MM.1S (cell line): ENCODE measurements at regions not wholly inside any gene's neighbourhood (a gene's known extent, or its start where the extent isn't known, plus 50 kb on each side); places are given as distances from the start of the nearest gene placed in this dataset.

Source experiments
- EZH2 ChIP-seq: fragments of 300-600 bp; sonication (generic); optimal IDR thresholded peaks from 2 replicates; pipeline ENCODE3; 2017; ENCODE audit warnings: low read depth, mild to moderate bottlenecking, antibody characterized with exemption, low read length, mixed read lengths
- TF ChIP-seq, protein P1 (sequence below): fragments of 300-600 bp; sonication (generic); IDR thresholded peaks from 2 replicates; pipeline ENCODE4 v1.5.1; 2016; ENCODE audit warnings: antibody characterized with exemption, low read length, mixed read lengths

- TF ChIP-seq, protein P1, sequence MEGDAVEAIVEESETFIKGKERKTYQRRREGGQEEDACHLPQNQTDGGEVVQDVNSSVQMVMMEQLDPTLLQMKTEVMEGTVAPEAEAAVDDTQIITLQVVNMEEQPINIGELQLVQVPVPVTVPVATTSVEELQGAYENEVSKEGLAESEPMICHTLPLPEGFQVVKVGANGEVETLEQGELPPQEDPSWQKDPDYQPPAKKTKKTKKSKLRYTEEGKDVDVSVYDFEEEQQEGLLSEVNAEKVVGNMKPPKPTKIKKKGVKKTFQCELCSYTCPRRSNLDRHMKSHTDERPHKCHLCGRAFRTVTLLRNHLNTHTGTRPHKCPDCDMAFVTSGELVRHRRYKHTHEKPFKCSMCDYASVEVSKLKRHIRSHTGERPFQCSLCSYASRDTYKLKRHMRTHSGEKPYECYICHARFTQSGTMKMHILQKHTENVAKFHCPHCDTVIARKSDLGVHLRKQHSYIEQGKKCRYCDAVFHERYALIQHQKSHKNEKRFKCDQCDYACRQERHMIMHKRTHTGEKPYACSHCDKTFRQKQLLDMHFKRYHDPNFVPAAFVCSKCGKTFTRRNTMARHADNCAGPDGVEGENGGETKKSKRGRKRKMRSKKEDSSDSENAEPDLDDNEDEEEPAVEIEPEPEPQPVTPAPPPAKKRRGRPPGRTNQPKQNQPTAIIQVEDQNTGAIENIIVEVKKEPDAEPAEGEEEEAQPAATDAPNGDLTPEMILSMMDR, result no peak
- no peak for TF ChIP-seq EZH2
Observed at GRCh38 chr4:144223149-144223548, 82.6 kb upstream of the GYPA start.
